Endothelial cell of umbilical vein (primary cell): ENCODE measurements at regions not wholly inside any gene's neighbourhood (a gene's known extent, or its start where the extent isn't known, plus 50 kb on each side); places are given as distances from the start of the nearest gene placed in this dataset.
"Not testable (repeated sequence)": the region's sequence is repeated elsewhere in the genome, so short reads cannot be mapped to it uniquely, and the experiment has no call there.

Experiments
- BruUV-seq: library from RNA; stranded (reverse); fragments of 400-500 nt; replicated peaks from 2 replicates; lab custom pipeline; 2021; lab: Mats Ljungman, UMichigan
- CTCF ChIA-PET: fragments of 300-600, 350-600 bp; sonication (Branson Sonifier 250); formaldehyde crosslinking; loops from one replicate; lab custom pipeline; 2021; ENCODE audit warnings: antibody characterized with exemption, inconsistent platforms; lab: Charles Lee
- POLR2A ChIA-PET: fragments of 300-600, 350-600 bp; sonication (Branson Sonifier 250); formaldehyde crosslinking; loops from one replicate; lab custom pipeline; 2021; ENCODE audit warnings: antibody characterized with exemption, inconsistent platforms; lab: Charles Lee
- DNase-seq: peaks from one replicate; pipeline ENCODE4 v3.0.0-alpha.2; 2011; ENCODE audit warnings: low read depth, low spot score
- FAIRE-seq: peaks from 2 replicates; lab custom pipeline; 2011; peaks lifted over from hg19 to GRCh38; lab: Jason Lieb, UNC
- H2AFZ ChIP-seq: 2 replicates; pipeline ENCODE4 v1.6.0; 2012; ENCODE audit warnings: low read depth, low read length, control low read depth, inconsistent platforms
- H3K27ac ChIP-seq: 2 replicates; pipeline ENCODE4 v1.5.1; 2011; ENCODE audit warnings: low read depth, mild to moderate bottlenecking, control low read depth, low read length, moderate library complexity; ENCODE audit not compliant: insufficient read depth
- H3K27me3 ChIP-seq, 2 experiments: 2 replicates each; pipeline versions ENCODE4 v1.6.0 to v1.6.1; 2011; ENCODE audit warnings: low read length in 2 of 2, mixed read lengths in 1 of 2; ENCODE audit not compliant: control insufficient read depth in 2 of 2, insufficient read depth in 2 of 2
- H3K36me3 ChIP-seq, 2 experiments: 2 replicates in 1 of 2; 3 replicates in 1 of 2; pipeline ENCODE4 v1.5.1; 2011; ENCODE audit warnings: low read length in 2 of 2, mild to moderate bottlenecking in 1 of 2, moderate library complexity in 1 of 2; ENCODE audit not compliant: control insufficient read depth in 2 of 2, insufficient read depth in 2 of 2; ENCODE audit errors: extremely low read depth in 1 of 2
- H3K4me1 ChIP-seq: 3 replicates; pipeline ENCODE4 v1.5.1; 2011; ENCODE audit warnings: mild to moderate bottlenecking, low read length; ENCODE audit not compliant: control insufficient read depth, insufficient read depth; ENCODE audit errors: extremely low read depth
- H3K4me2 ChIP-seq: 2 replicates; pipeline ENCODE4 v1.6.1; 2011; ENCODE audit warnings: low read length, control low read depth, mixed read lengths; ENCODE audit not compliant: insufficient read depth
- H3K4me3 ChIP-seq, 3 experiments: fragments of 200-600 bp in 1 of 3; sonication (generic), shearing (Covaris generic) in 1 of 3; replicated peaks in 1 of 3; 2 replicates each; pipeline ENCODE4 v1.5.1; 2011 to 2016; ENCODE audit warnings: control low read depth in 3 of 3, low read length in 3 of 3, mild to moderate bottlenecking in 2 of 3, inconsistent platforms in 1 of 3, low read depth in 1 of 3, moderate library complexity in 1 of 3; ENCODE audit not compliant: insufficient read depth in 1 of 3
- H3K79me2 ChIP-seq: 2 replicates; pipeline ENCODE4 v1.6.0; 2012; ENCODE audit warnings: low read length, inconsistent platforms; ENCODE audit not compliant: control insufficient read depth, insufficient read depth
- H3K9ac ChIP-seq: replicated peaks from 2 replicates; pipeline ENCODE3; 2011; ENCODE audit warnings: low read length, control low read depth; ENCODE audit not compliant: insufficient read depth; ENCODE audit errors: extremely low read depth
- H3K9me1 ChIP-seq: replicated peaks from 3 replicates; pipeline ENCODE4 v1.6.0; 2011; ENCODE audit warnings: mild to moderate bottlenecking, low read length; ENCODE audit not compliant: control insufficient read depth, insufficient read depth; ENCODE audit errors: extremely low read depth
- H3K9me3 ChIP-seq: replicated peaks from 2 replicates; pipeline ENCODE4 v1.5.1; 2012; ENCODE audit warnings: low read length, inconsistent platforms; ENCODE audit not compliant: control insufficient read depth, insufficient read depth
- H4K20me1 ChIP-seq: replicated peaks from 2 replicates; pipeline ENCODE3; 2011; ENCODE audit warnings: mild to moderate bottlenecking, low read length; ENCODE audit not compliant: control insufficient read depth, insufficient read depth; ENCODE audit errors: extremely low read depth
- dilution Hi-C: fragments of 300-500 bp; cut with MboI; formaldehyde crosslinking; loops from one replicate; pipeline ENCODE4 v1.15.0; 2019; ENCODE audit warnings: low sequenced_read_pairs; ENCODE audit not compliant: extremely low pct_ligation_motif_present
- intact Hi-C: fragments of 100-400 bp; cut with micrococcal nuclease; formaldehyde crosslinking; loops from one replicate; pipeline ENCODE4 v1.10.0; 2022

DNA sequence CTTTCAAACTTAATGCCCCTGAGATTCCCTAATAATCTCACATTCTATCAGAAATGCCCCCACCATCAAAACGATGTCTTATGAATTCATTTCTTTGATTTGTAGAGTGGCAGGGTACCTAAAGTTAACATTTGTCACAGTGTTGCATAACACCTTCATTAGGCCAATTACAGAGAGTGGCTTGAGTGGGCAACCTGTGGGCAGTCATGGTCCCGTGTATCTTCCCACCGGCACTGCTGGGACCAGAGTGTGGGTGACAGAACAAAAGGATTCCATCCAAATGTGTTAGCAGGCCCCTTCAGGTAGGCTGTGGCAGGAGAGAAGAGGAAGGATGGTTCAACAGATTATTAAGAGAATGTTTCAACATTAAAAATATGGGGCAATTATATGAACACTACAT, 788.8 kb upstream of the TPTE start:
- FAIRE-seq, BruUV-seq, dilution Hi-C loops, intact Hi-C loops, H3K4me3 ChIP-seq, H3K9me1 ChIP-seq, H3K27me3 ChIP-seq, H3K4me1 ChIP-seq, H3K27ac ChIP-seq, H4K20me1 ChIP-seq, H2AFZ ChIP-seq, H3K4me2 ChIP-seq, DNase-seq, H3K9ac ChIP-seq, H3K79me2 ChIP-seq, CTCF ChIA-PET, POLR2A ChIA-PET, H3K36me3 ChIP-seq: not testable (repeated sequence)
- peaks cover 20% of the 10 kb centered on the region for H3K9me3 ChIP-seq

DNA sequence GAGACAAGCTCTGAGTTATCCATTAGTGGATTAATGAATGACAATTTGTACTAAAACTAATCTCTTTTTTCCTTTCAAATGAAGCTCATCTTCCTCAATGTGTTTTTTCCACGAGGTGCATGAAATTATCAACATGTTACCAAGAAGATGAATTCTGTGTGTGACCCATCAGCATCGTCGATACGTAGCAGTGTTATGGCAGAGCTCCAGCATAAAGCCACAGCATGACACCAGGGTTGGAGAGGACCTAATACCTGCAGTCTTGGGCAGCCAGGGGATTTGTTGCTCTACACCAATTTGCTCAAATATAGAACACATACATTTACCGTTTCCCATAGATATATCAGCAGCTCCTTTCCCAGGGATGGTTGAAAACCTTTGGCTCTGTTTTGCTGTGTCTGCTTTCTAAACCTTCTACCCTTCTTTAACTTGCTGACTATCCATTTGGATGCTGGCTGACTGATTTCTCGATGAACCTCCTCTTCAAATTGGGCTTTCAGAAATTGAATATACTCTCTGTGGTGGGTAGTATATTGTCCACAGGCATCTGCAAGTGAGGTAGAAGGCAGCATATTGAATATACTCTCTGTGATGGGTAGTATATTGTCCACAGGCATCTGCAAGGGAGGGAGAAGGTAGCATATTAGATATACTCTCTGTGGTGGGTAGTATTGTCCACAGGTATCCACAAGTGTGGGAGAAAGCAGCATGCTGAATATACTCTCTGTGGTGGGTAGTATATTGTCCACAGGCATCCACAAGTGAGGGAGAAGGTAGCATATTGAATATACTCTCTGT, 787.4 kb upstream of the TPTE start:
- H3K4me2 ChIP-seq, H3K79me2 ChIP-seq, CTCF ChIA-PET, H3K36me3 ChIP-seq, dilution Hi-C loops, H3K27me3 ChIP-seq, H3K4me3 ChIP-seq, FAIRE-seq, BruUV-seq, H3K9me1 ChIP-seq, H3K4me1 ChIP-seq, H4K20me1 ChIP-seq, intact Hi-C loops, H2AFZ ChIP-seq, DNase-seq, H3K9ac ChIP-seq, H3K27ac ChIP-seq, POLR2A ChIA-PET: not testable (repeated sequence)
- peaks cover 20% of the 10 kb centered on the region for H3K9me3 ChIP-seq
